ENCODE measurements at regions not wholly inside any gene's neighbourhood (a gene's known extent, or its start where the extent isn't known, plus 50 kb on each side); places are given as distances from the start of the nearest gene placed in this dataset.

- TF ChIP-seq USF2 (CRISPR knock-in tag; IDR thresholded peaks at IDR 0.05) = no peak
- TF ChIP-seq MAX (CRISPR knock-in tag; IDR thresholded peaks at IDR 0.05) = no peak
- TF ChIP-seq ZBTB21 (CRISPR knock-in tag; IDR thresholded peaks at IDR 0.05; ENCODE audit: borderline replicate concordance) = no peak
- TF ChIP-seq, protein P1, sequence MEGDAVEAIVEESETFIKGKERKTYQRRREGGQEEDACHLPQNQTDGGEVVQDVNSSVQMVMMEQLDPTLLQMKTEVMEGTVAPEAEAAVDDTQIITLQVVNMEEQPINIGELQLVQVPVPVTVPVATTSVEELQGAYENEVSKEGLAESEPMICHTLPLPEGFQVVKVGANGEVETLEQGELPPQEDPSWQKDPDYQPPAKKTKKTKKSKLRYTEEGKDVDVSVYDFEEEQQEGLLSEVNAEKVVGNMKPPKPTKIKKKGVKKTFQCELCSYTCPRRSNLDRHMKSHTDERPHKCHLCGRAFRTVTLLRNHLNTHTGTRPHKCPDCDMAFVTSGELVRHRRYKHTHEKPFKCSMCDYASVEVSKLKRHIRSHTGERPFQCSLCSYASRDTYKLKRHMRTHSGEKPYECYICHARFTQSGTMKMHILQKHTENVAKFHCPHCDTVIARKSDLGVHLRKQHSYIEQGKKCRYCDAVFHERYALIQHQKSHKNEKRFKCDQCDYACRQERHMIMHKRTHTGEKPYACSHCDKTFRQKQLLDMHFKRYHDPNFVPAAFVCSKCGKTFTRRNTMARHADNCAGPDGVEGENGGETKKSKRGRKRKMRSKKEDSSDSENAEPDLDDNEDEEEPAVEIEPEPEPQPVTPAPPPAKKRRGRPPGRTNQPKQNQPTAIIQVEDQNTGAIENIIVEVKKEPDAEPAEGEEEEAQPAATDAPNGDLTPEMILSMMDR (IDR thresholded peaks at IDR 0.05) = no peak
- TF ChIP-seq ZNF138 (CRISPR knock-in tag; conservative IDR thresholded peaks at IDR 0.05) = no peak
- no peak for TF ChIP-seq NR1H2 (CRISPR knock-in tag; IDR thresholded peaks at IDR 0.05)
- no peak for TF ChIP-seq ZNF263 (CRISPR knock-in tag; IDR thresholded peaks at IDR 0.05; ENCODE audit: low read depth)
- TF ChIP-seq, protein P2, sequence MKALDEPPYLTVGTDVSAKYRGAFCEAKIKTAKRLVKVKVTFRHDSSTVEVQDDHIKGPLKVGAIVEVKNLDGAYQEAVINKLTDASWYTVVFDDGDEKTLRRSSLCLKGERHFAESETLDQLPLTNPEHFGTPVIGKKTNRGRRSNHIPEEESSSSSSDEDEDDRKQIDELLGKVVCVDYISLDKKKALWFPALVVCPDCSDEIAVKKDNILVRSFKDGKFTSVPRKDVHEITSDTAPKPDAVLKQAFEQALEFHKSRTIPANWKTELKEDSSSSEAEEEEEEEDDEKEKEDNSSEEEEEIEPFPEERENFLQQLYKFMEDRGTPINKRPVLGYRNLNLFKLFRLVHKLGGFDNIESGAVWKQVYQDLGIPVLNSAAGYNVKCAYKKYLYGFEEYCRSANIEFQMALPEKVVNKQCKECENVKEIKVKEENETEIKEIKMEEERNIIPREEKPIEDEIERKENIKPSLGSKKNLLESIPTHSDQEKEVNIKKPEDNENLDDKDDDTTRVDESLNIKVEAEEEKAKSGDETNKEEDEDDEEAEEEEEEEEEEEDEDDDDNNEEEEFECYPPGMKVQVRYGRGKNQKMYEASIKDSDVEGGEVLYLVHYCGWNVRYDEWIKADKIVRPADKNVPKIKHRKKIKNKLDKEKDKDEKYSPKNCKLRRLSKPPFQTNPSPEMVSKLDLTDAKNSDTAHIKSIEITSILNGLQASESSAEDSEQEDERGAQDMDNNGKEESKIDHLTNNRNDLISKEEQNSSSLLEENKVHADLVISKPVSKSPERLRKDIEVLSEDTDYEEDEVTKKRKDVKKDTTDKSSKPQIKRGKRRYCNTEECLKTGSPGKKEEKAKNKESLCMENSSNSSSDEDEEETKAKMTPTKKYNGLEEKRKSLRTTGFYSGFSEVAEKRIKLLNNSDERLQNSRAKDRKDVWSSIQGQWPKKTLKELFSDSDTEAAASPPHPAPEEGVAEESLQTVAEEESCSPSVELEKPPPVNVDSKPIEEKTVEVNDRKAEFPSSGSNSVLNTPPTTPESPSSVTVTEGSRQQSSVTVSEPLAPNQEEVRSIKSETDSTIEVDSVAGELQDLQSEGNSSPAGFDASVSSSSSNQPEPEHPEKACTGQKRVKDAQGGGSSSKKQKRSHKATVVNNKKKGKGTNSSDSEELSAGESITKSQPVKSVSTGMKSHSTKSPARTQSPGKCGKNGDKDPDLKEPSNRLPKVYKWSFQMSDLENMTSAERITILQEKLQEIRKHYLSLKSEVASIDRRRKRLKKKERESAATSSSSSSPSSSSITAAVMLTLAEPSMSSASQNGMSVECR (CRISPR knock-in tag; IDR thresholded peaks at IDR 0.05; ENCODE audit: borderline replicate concordance) = no peak
Observed at GRCh38 chr20:40575851-40576250, 113.2 kb downstream of the MAFB start.

Data from WTC11 (cell line).